ENCODE measurements at regions not wholly inside any gene's neighbourhood (a gene's known extent, or its start where the extent isn't known, plus 50 kb on each side); places are given as distances from the start of the nearest gene placed in this dataset.

- no peak overlapping the region for H3K9ac ChIP-seq (replicated peaks; ENCODE audit: extremely low read depth, insufficient read depth, low read length)
- no peak overlapping the region for H2AFZ ChIP-seq (ENCODE audit: low read depth, low read length)
- intact Hi-C loops (cut with micrococcal nuclease): no loop called here
- DNase-seq (ENCODE audit: low read depth, low spot score) (no peak), FAIRE-seq (no peak)
- no peaks in the 10 kb centered on the region for H3K9me3 ChIP-seq (replicated peaks; ENCODE audit: control insufficient read depth, insufficient read depth, low read length)
- BruUV-seq (replicated peaks): no TSS peak
- no peaks in the 10 kb centered on the region for H4K20me1 ChIP-seq (replicated peaks; ENCODE audit: control insufficient read depth, extremely low read depth, insufficient read depth, low read length)
- H3K27ac ChIP-seq (ENCODE audit: insufficient read depth, low read depth, low read length): no peak overlapping the region
- TF ChIP-seq, protein P1, sequence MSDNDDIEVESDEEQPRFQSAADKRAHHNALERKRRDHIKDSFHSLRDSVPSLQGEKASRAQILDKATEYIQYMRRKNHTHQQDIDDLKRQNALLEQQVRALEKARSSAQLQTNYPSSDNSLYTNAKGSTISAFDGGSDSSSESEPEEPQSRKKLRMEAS (IDR thresholded peaks at IDR 0.05; ENCODE audit: insufficient read depth, insufficient read length): no peak
- TF ChIP-seq POLR2A (IDR thresholded peaks at IDR 0.05; ENCODE audit: low read depth, low read length): no peak
- no peak for TF ChIP-seq POLR2AphosphoS5 (IDR thresholded peaks at IDR 0.05; ENCODE audit: insufficient read depth, low read depth, low read length)
- no peak for TF ChIP-seq GATA2 (IDR thresholded peaks at IDR 0.05; ENCODE audit: insufficient read depth, insufficient read length, low read depth, low read length)
- TF ChIP-seq JUN (IDR thresholded peaks at IDR 0.05; ENCODE audit: borderline replicate concordance, insufficient read depth, insufficient read length, low read depth): no peak
- no peak for TF ChIP-seq EZH2 (IDR thresholded peaks at IDR 0.05; ENCODE audit: borderline replicate concordance, low read depth, low read length, severe bottlenecking)
- no peak for TF ChIP-seq FOS (IDR thresholded peaks at IDR 0.05; ENCODE audit: borderline replicate concordance, insufficient read depth, low read length)
- TF ChIP-seq, protein P2, sequence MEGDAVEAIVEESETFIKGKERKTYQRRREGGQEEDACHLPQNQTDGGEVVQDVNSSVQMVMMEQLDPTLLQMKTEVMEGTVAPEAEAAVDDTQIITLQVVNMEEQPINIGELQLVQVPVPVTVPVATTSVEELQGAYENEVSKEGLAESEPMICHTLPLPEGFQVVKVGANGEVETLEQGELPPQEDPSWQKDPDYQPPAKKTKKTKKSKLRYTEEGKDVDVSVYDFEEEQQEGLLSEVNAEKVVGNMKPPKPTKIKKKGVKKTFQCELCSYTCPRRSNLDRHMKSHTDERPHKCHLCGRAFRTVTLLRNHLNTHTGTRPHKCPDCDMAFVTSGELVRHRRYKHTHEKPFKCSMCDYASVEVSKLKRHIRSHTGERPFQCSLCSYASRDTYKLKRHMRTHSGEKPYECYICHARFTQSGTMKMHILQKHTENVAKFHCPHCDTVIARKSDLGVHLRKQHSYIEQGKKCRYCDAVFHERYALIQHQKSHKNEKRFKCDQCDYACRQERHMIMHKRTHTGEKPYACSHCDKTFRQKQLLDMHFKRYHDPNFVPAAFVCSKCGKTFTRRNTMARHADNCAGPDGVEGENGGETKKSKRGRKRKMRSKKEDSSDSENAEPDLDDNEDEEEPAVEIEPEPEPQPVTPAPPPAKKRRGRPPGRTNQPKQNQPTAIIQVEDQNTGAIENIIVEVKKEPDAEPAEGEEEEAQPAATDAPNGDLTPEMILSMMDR (IDR thresholded peaks at IDR 0.05; ENCODE audit: extremely low read depth in 1 of 2, insufficient read depth in 1 of 2, low read depth in 1 of 2, low read length in 2 of 2): no peak
- TF ChIP-seq MYC (IDR thresholded peaks at IDR 0.05; ENCODE audit: low read depth, low read length): no peak
- no peaks in the 10 kb centered on the region for H3K36me3 ChIP-seq (ENCODE audit: control insufficient read depth in 2 of 2, extremely low read depth in 1 of 2, insufficient read depth in 2 of 2, low read length in 2 of 2)
- dilution Hi-C loops (cut with MboI; ENCODE audit: extremely low pct_ligation_motif_present, low sequenced_read_pairs): no loop called here
- H3K9me1 ChIP-seq (replicated peaks; ENCODE audit: control insufficient read depth, extremely low read depth, insufficient read depth, low read length): no peaks in the 10 kb centered on the region
- ChIA-PET CTCF (no interaction called here), POLR2A (no interaction called here)
- no peaks in the 10 kb centered on the region for H3K27me3 ChIP-seq (ENCODE audit: control insufficient read depth in 2 of 2, insufficient read depth in 2 of 2, low read length in 2 of 2)
- H3K4me3 ChIP-seq (replicated peaks in 1 of 3; ENCODE audit: insufficient read depth in 1 of 3, low read depth in 1 of 3, low read length in 3 of 3): no peak overlapping the region
- H3K4me2 ChIP-seq (ENCODE audit: insufficient read depth, low read length): no peak overlapping the region
- no peaks in the 10 kb centered on the region for H3K79me2 ChIP-seq (ENCODE audit: control insufficient read depth, insufficient read depth, low read length)
- H3K4me1 ChIP-seq (ENCODE audit: control insufficient read depth, extremely low read depth, insufficient read depth, low read length): no peaks in the 10 kb centered on the region
Measured at GRCh38 chr9:81171689-81172088, 517.7 kb downstream of the TLE1 start.
